HCT116 (cell line): ENCODE measurements at regions not wholly inside any gene's neighbourhood (a gene's known extent, or its start where the extent isn't known, plus 50 kb on each side); places are given as distances from the start of the nearest gene placed in this dataset.

ENCODE experiments used
- ATAC-seq: fragments of 200-7000 bp; cut with Tn5 transposase; 2 replicates; pipeline ENCODE4 v1.9.1; 2020; ENCODE audit warnings: mild to moderate bottlenecking, moderate library complexity
- BruUV-seq: library from RNA; stranded (reverse); fragments of 400-500 nt; replicated peaks from 2 replicates; lab custom pipeline; 2021; lab: Mats Ljungman, UMichigan
- CTCF ChIA-PET: fragments of 300-600 bp; sonication (Branson Sonifier 250); formaldehyde crosslinking; loops from one replicate; lab custom pipeline; 2021; ENCODE audit warnings: antibody characterized with exemption; lab: Charles Lee
- POLR2A ChIA-PET: fragments of 300-600, 350-600 bp; sonication (Branson Sonifier 250); formaldehyde crosslinking; loops from one replicate; lab custom pipeline; 2021; ENCODE audit warnings: antibody characterized with exemption; lab: Charles Lee
- RAD21 ChIA-PET, 2 experiments: fragments of 300-600 bp; sonication (Branson Sonifier 250); formaldehyde crosslinking; loops; one replicate each; lab custom pipeline; 2023; ENCODE audit warnings: low total read pairs in 2 of 2; ENCODE audit not compliant: uncharacterized antibody in 2 of 2, unreplicated experiment in 2 of 2, low non-redundant PET in 1 of 2; lab: Charles Lee
- DNase-seq: peaks from one replicate; pipeline ENCODE4 v3.0.0-alpha.2; 2010; ENCODE audit warnings: low read depth, low spot score
- H2AFZ ChIP-seq: fragments of 200-600 bp; shearing (Covaris generic), sonication (generic); 2 replicates; pipeline ENCODE4 v1.6.1; 2017; ENCODE audit warnings: low read depth, mixed run types, mixed read lengths, antibody characterized with exemption, low read length; ENCODE audit not compliant: poor library complexity, severe bottlenecking
- H3K27ac ChIP-seq: 2 replicates; pipeline ENCODE4 v1.5.1; 2012; ENCODE audit warnings: low read depth, low read length
- H3K27me3 ChIP-seq: fragments of 200-600 bp; sonication (generic); 2 replicates; pipeline ENCODE4 v1.6.1; 2016; ENCODE audit warnings: mixed run types, low read length, mixed read lengths; ENCODE audit not compliant: insufficient read depth
- H3K36me3 ChIP-seq, 2 experiments: fragments of 200-500 bp in 1 of 2; fragments of 200-600 bp in 1 of 2; sonication (Bioruptor generic) in 1 of 2; sonication (generic) in 1 of 2; 2 replicates each; pipeline versions ENCODE4 v1.5.1 to v1.6.1; 2014 to 2016; ENCODE audit warnings: low read length in 2 of 2, inconsistent platforms in 1 of 2, mixed read lengths in 1 of 2, mixed run types in 1 of 2; ENCODE audit not compliant: insufficient read depth in 2 of 2, control insufficient read depth in 1 of 2
- H3K4me1 ChIP-seq, 2 experiments: fragments of 200-600 bp in 1 of 2; sonication (generic) in 1 of 2; 2 replicates each; pipeline versions ENCODE4 v1.5.1 to v1.6.1; 2012 to 2017; ENCODE audit warnings: low read length in 2 of 2, inconsistent platforms in 1 of 2, mild to moderate bottlenecking in 1 of 2, mixed read lengths in 1 of 2, mixed run types in 1 of 2, moderate library complexity in 1 of 2; ENCODE audit not compliant: insufficient read depth in 2 of 2, control insufficient read depth in 1 of 2
- H3K4me2 ChIP-seq: fragments of 200-600 bp; sonication (generic); 2 replicates; pipeline ENCODE4 v1.6.1; 2017; ENCODE audit warnings: mixed run types, low read length, mixed read lengths
- H3K4me3 ChIP-seq, 2 experiments: fragments of 200-600 bp in 1 of 2; sonication (generic) in 1 of 2; replicated peaks in 1 of 2; 2 replicates each; pipeline ENCODE4 v1.5.1; 2011 to 2016; ENCODE audit warnings: low read length in 2 of 2, control low read depth in 1 of 2, low read depth in 1 of 2, mild to moderate bottlenecking in 1 of 2, mixed read lengths in 1 of 2, mixed run types in 1 of 2
- H3K79me2 ChIP-seq: fragments of 200-600 bp; sonication (generic); 2 replicates; pipeline ENCODE4 v1.6.1; 2017; ENCODE audit warnings: mild to moderate bottlenecking, mixed run types, low read length, moderate library complexity, mixed read lengths; ENCODE audit not compliant: insufficient read depth
- H3K9ac ChIP-seq: fragments of 200-600 bp; sonication (generic); 2 replicates; pipeline ENCODE4 v1.6.1; 2016; ENCODE audit warnings: low read length, mixed read lengths
- H3K9me2 ChIP-seq: fragments of 200-600 bp; sonication (generic), shearing (Covaris generic); 2 replicates; pipeline ENCODE4 v1.6.1; 2017; ENCODE audit warnings: mixed run types, mild to moderate bottlenecking, moderate library complexity; ENCODE audit not compliant: insufficient read depth
- H3K9me3 ChIP-seq, 2 experiments: fragments of 200-500 bp in 1 of 2; fragments of 200-600 bp in 1 of 2; sonication (Bioruptor generic) in 1 of 2; sonication (generic) in 1 of 2; 2 replicates each; pipeline ENCODE4 v1.6.1; 2014 to 2017; ENCODE audit warnings: low read length in 2 of 2, mixed read lengths in 2 of 2, inconsistent platforms in 1 of 2, low read depth in 1 of 2, mild to moderate bottlenecking in 1 of 2, mixed run types in 1 of 2, moderate library complexity in 1 of 2; ENCODE audit not compliant: control insufficient read depth in 1 of 2, insufficient read depth in 1 of 2
- H4K20me1 ChIP-seq: fragments of 200-600 bp; sonication (generic), shearing (Covaris generic); 2 replicates; pipeline ENCODE4 v1.6.1; 2017; ENCODE audit warnings: mixed run types, mild to moderate bottlenecking, moderate library complexity; ENCODE audit not compliant: insufficient read depth
- CEBPB ChIP-seq: IDR thresholded peaks from 2 replicates; pipeline ENCODE4 v1.6.1; 2012; ENCODE audit warnings: low read depth
- EZH2phosphoT487 ChIP-seq: fragments of 200-600 bp; IDR thresholded peaks from 2 replicates; pipeline ENCODE4 v1.6.1; 2018; ENCODE audit warnings: antibody characterized with exemption, borderline replicate concordance
- POLR2A ChIP-seq: IDR thresholded peaks from 2 replicates; pipeline ENCODE4 v1.7.0; 2011; ENCODE audit warnings: borderline replicate concordance; ENCODE audit not compliant: insufficient read depth, insufficient read length; ENCODE audit errors: extremely low read depth
- SP1 ChIP-seq: IDR thresholded peaks from 2 replicates; pipeline ENCODE4 v1.6.1; 2012; ENCODE audit warnings: low read depth
- SRF ChIP-seq: IDR thresholded peaks from 2 replicates; pipeline ENCODE4 v1.6.1; 2012; ENCODE audit warnings: low read depth
- ZNF274 ChIP-seq: fragments of 200-500 bp; sonication (Bioruptor generic); IDR thresholded peaks from 2 replicates; pipeline ENCODE4 v1.6.1; 2014; ENCODE audit warnings: mild to moderate bottlenecking, low read depth, low read length, inconsistent platforms
- intact Hi-C: fragments of 100-400 bp; cut with micrococcal nuclease; formaldehyde crosslinking; loops from 2 replicates; pipeline ENCODE4 v1.10.0; 2022
- TF ChIP-seq, protein P1 (sequence below): IDR thresholded peaks from 2 replicates; pipeline ENCODE4 v1.6.1; 2012; ENCODE audit warnings: low read depth
- TF ChIP-seq, protein P2 (sequence below): IDR thresholded peaks from 2 replicates; pipeline ENCODE4 v1.6.1; 2011; ENCODE audit warnings: mild to moderate bottlenecking, low read length, moderate library complexity; ENCODE audit not compliant: insufficient replicate concordance; ENCODE audit errors: extremely low read depth
- TF ChIP-seq, protein P3 (sequence below): IDR thresholded peaks from 2 replicates; pipeline ENCODE4 v1.6.1; 2012

GRCh38 chr5:41629897-41630296, 119.5 kb upstream of the PLCXD3 start:
- no peak for ATAC-seq
- H3K79me2 ChIP-seq = no peaks in the 10 kb centered on the region
- intact Hi-C loops = no loop called here
- no TSS peak for BruUV-seq
- POLR2A ChIA-PET = no interaction called here
- no peak for DNase-seq
- H4K20me1 ChIP-seq = no peaks in the 10 kb centered on the region
- no peaks in the 10 kb centered on the region for H3K4me1 ChIP-seq
- no peak for TF ChIP-seq EZH2phosphoT487
- no peak for TF ChIP-seq CEBPB
- TF ChIP-seq, protein P1, sequence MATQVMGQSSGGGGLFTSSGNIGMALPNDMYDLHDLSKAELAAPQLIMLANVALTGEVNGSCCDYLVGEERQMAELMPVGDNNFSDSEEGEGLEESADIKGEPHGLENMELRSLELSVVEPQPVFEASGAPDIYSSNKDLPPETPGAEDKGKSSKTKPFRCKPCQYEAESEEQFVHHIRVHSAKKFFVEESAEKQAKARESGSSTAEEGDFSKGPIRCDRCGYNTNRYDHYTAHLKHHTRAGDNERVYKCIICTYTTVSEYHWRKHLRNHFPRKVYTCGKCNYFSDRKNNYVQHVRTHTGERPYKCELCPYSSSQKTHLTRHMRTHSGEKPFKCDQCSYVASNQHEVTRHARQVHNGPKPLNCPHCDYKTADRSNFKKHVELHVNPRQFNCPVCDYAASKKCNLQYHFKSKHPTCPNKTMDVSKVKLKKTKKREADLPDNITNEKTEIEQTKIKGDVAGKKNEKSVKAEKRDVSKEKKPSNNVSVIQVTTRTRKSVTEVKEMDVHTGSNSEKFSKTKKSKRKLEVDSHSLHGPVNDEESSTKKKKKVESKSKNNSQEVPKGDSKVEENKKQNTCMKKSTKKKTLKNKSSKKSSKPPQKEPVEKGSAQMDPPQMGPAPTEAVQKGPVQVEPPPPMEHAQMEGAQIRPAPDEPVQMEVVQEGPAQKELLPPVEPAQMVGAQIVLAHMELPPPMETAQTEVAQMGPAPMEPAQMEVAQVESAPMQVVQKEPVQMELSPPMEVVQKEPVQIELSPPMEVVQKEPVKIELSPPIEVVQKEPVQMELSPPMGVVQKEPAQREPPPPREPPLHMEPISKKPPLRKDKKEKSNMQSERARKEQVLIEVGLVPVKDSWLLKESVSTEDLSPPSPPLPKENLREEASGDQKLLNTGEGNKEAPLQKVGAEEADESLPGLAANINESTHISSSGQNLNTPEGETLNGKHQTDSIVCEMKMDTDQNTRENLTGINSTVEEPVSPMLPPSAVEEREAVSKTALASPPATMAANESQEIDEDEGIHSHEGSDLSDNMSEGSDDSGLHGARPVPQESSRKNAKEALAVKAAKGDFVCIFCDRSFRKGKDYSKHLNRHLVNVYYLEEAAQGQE = no peak
- TF ChIP-seq, protein P2, sequence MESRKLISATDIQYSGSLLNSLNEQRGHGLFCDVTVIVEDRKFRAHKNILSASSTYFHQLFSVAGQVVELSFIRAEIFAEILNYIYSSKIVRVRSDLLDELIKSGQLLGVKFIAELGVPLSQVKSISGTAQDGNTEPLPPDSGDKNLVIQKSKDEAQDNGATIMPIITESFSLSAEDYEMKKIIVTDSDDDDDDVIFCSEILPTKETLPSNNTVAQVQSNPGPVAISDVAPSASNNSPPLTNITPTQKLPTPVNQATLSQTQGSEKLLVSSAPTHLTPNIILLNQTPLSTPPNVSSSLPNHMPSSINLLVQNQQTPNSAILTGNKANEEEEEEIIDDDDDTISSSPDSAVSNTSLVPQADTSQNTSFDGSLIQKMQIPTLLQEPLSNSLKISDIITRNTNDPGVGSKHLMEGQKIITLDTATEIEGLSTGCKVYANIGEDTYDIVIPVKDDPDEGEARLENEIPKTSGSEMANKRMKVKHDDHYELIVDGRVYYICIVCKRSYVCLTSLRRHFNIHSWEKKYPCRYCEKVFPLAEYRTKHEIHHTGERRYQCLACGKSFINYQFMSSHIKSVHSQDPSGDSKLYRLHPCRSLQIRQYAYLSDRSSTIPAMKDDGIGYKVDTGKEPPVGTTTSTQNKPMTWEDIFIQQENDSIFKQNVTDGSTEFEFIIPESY = no peak
- no peak for TF ChIP-seq ZNF274
- TF ChIP-seq, protein P3, sequence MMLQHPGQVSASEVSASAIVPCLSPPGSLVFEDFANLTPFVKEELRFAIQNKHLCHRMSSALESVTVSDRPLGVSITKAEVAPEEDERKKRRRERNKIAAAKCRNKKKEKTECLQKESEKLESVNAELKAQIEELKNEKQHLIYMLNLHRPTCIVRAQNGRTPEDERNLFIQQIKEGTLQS = no peak
- TF ChIP-seq SRF = no peak
- TF ChIP-seq SP1 = no peak
- TF ChIP-seq POLR2A = no peak
- TF ChIP-seq, all 23 proteins: peak for 0
- no peak overlapping the region for H3K27ac ChIP-seq
- H3K4me2 ChIP-seq = no peak overlapping the region
- no peaks in the 10 kb centered on the region for H3K36me3 ChIP-seq
- H3K9me2 ChIP-seq = no peaks in the 10 kb centered on the region
- ChIA-PET CTCF (no interaction called here), RAD21 (no interaction called here)
- no peak overlapping the region for H3K9ac ChIP-seq
- no peak overlapping the region for H2AFZ ChIP-seq
- H3K4me3 ChIP-seq = no peak overlapping the region
- H3K9me3 ChIP-seq = no peaks in the 10 kb centered on the region
- no peaks in the 10 kb centered on the region for H3K27me3 ChIP-seq
